ENCODE measurements at regions not wholly inside any gene's neighbourhood (a gene's known extent, or its start where the extent isn't known, plus 50 kb on each side); places are given as distances from the start of the nearest gene placed in this dataset.

GRCh38 chr2:30860003-30860725 is 52.9 kb upstream of the CAPN13 start:
- no peak overlapping the region for H3K4me3 ChIP-seq (ENCODE audit: low read depth in 1 of 2, low read length in 2 of 2)
- H3K27me3 ChIP-seq (ENCODE audit: insufficient read depth, low read length, poor library complexity) = no peaks in the 10 kb centered on the region
- peak; percentile 85 for ATAC-seq (ENCODE audit: insufficient read depth, low read depth)
- H3K4me2 ChIP-seq (ENCODE audit: insufficient read depth, low read length) = no peak overlapping the region
- TF ChIP-seq CTCF (IDR thresholded peaks at IDR 0.05; ENCODE audit: borderline replicate concordance, extremely low read depth, low read length, poor library complexity, severe bottlenecking) = no peak
- no peaks in the 10 kb centered on the region for H3K79me2 ChIP-seq (ENCODE audit: insufficient read depth, low read length)
- H3K9me3 ChIP-seq (ENCODE audit: insufficient read depth, low read length, severe bottlenecking) = no peaks in the 10 kb centered on the region
- DNase-seq = peak; percentile 48
- H2AFZ ChIP-seq (ENCODE audit: low read depth, low read length) = no peak overlapping the region
- no peaks in the 10 kb centered on the region for H4K20me1 ChIP-seq (ENCODE audit: insufficient read depth, low read length)
- H3K27ac ChIP-seq (ENCODE audit: low read length) = no peak overlapping the region
- H3K4me1 ChIP-seq (ENCODE audit: insufficient read depth, low read length) = peaks cover 9% of the 10 kb centered on the region
- no peak overlapping the region for H3K9ac ChIP-seq (ENCODE audit: low read depth, low read length)
- H3K36me3 ChIP-seq (ENCODE audit: insufficient read depth, low read length) = no peaks in the 10 kb centered on the region
